ENCODE measurements at regions not wholly inside any gene's neighbourhood (a gene's known extent, or its start where the extent isn't known, plus 50 kb on each side); places are given as distances from the start of the nearest gene placed in this dataset.

GRCh38 chr10:129025787-129026186, 441.3 kb upstream of the MGMT start:
- 87 to 88% methylated on average over 10 of the region's 10 CpGs for whole genome bisulfite sequencing, 2 donors
- Histone ChIP-seq H3K4me3 (ENCODE audit: low read depth in 1 of 2, low read length in 2 of 2) (no peak overlapping the region), H3K36me3 (ENCODE audit: control insufficient read depth in 2 of 2, insufficient read depth in 2 of 2, low read length in 1 of 2) (no peaks in the 10 kb centered on the region), H3K9me3 (ENCODE audit: control insufficient read depth in 2 of 2, insufficient read depth in 1 of 2, low read depth in 1 of 2, low read length in 1 of 2) (no peaks in the 10 kb centered on the region), H3K4me1 (ENCODE audit: control insufficient read depth in 2 of 2, insufficient read depth in 2 of 2, low read length in 1 of 2) (peaks cover 0 to 3% of the 10 kb centered on the region in 2 donors), H3K27me3 (ENCODE audit: control insufficient read depth in 1 of 2, insufficient read depth in 2 of 2, low read length in 2 of 2) (no peaks in the 10 kb centered on the region), H3K27ac (ENCODE audit: low read depth in 2 of 2, low read length in 1 of 2) (no peak overlapping the region)

GRCh38 chr10:129027906-129028305, 439.1 kb upstream of the MGMT start:
- H3K9me3 ChIP-seq (ENCODE audit: control insufficient read depth in 2 of 2, insufficient read depth in 1 of 2, low read depth in 1 of 2, low read length in 1 of 2) = no peaks in the 10 kb centered on the region
- no peaks in the 10 kb centered on the region for H3K36me3 ChIP-seq (ENCODE audit: control insufficient read depth in 2 of 2, insufficient read depth in 2 of 2, low read length in 1 of 2)
- H3K4me3 ChIP-seq (ENCODE audit: low read depth in 1 of 2, low read length in 2 of 2) = no peak overlapping the region
- WGBS, 2 donors = 73 to 74% methylated on average over 5 of the region's 5 CpGs
- no peaks in the 10 kb centered on the region for H3K4me1 ChIP-seq (ENCODE audit: control insufficient read depth in 2 of 2, insufficient read depth in 2 of 2, low read length in 1 of 2)
- H3K27me3 ChIP-seq (ENCODE audit: control insufficient read depth in 1 of 2, insufficient read depth in 2 of 2, low read length in 2 of 2) = no peaks in the 10 kb centered on the region
- H3K27ac ChIP-seq (ENCODE audit: low read depth in 2 of 2, low read length in 1 of 2) = no peak overlapping the region

- Histone ChIP-seq H3K9me3 (ENCODE audit: control insufficient read depth in 2 of 2, insufficient read depth in 1 of 2, low read depth in 1 of 2, low read length in 1 of 2) (no peaks in the 10 kb centered on the region), H3K4me1 (ENCODE audit: control insufficient read depth in 2 of 2, insufficient read depth in 2 of 2, low read length in 1 of 2) (no peaks in the 10 kb centered on the region), H3K27me3 (ENCODE audit: control insufficient read depth in 1 of 2, insufficient read depth in 2 of 2, low read length in 2 of 2) (no peaks in the 10 kb centered on the region), H3K27ac (ENCODE audit: low read depth in 2 of 2, low read length in 1 of 2) (no peak overlapping the region), H3K36me3 (ENCODE audit: control insufficient read depth in 2 of 2, insufficient read depth in 2 of 2, low read length in 1 of 2) (no peaks in the 10 kb centered on the region), H3K4me3 (ENCODE audit: low read depth in 1 of 2, low read length in 2 of 2) (no peak overlapping the region)
- whole genome bisulfite sequencing, 2 donors = 80 to 88% methylated on average over 7 of the region's 7 CpGs
These were observed 438.6 kb upstream of the MGMT start for GRCh38 chr10:129028451-129028850.

GRCh38 chr10:129029051-129029450, 438.0 kb upstream of the MGMT start:
- Histone ChIP-seq H3K27ac (ENCODE audit: low read depth in 2 of 2, low read length in 1 of 2) (no peak overlapping the region), H3K4me3 (ENCODE audit: low read depth in 1 of 2, low read length in 2 of 2) (no peak overlapping the region), H3K27me3 (ENCODE audit: control insufficient read depth in 1 of 2, insufficient read depth in 2 of 2, low read length in 2 of 2) (no peaks in the 10 kb centered on the region), H3K36me3 (ENCODE audit: control insufficient read depth in 2 of 2, insufficient read depth in 2 of 2, low read length in 1 of 2) (no peaks in the 10 kb centered on the region), H3K9me3 (ENCODE audit: control insufficient read depth in 2 of 2, insufficient read depth in 1 of 2, low read depth in 1 of 2, low read length in 1 of 2) (no peaks in the 10 kb centered on the region), H3K4me1 (ENCODE audit: control insufficient read depth in 2 of 2, insufficient read depth in 2 of 2, low read length in 1 of 2) (no peaks in the 10 kb centered on the region)
- WGBS, 2 donors = 58 to 66% methylated on average over 9 of the region's 9 CpGs

GRCh38 chr10:129029851-129030602, 437.0 kb upstream of the MGMT start:
- Histone ChIP-seq H3K27ac (ENCODE audit: low read depth in 2 of 2, low read length in 1 of 2) (no peak overlapping the region), H3K9me3 (ENCODE audit: control insufficient read depth in 2 of 2, insufficient read depth in 1 of 2, low read depth in 1 of 2, low read length in 1 of 2) (no peaks in the 10 kb centered on the region), H3K4me3 (ENCODE audit: low read depth in 1 of 2, low read length in 2 of 2) (no peak overlapping the region), H3K4me1 (ENCODE audit: control insufficient read depth in 2 of 2, insufficient read depth in 2 of 2, low read length in 1 of 2) (no peaks in the 10 kb centered on the region), H3K36me3 (ENCODE audit: control insufficient read depth in 2 of 2, insufficient read depth in 2 of 2, low read length in 1 of 2) (no peaks in the 10 kb centered on the region), H3K27me3 (ENCODE audit: control insufficient read depth in 1 of 2, insufficient read depth in 2 of 2, low read length in 2 of 2) (no peaks in the 10 kb centered on the region)
- 85 to 86% methylated on average over 14 of the region's 14 CpGs for WGBS, 2 donors

GRCh38 chr10:129030603-129030895, 436.5 kb upstream of the MGMT start:
- Histone ChIP-seq H3K4me3 (ENCODE audit: low read depth in 1 of 2, low read length in 2 of 2) (no peak overlapping the region), H3K27ac (ENCODE audit: low read depth in 2 of 2, low read length in 1 of 2) (no peak overlapping the region), H3K9me3 (ENCODE audit: control insufficient read depth in 2 of 2, insufficient read depth in 1 of 2, low read depth in 1 of 2, low read length in 1 of 2) (peaks cover 0 to 2% of the 10 kb centered on the region in 2 donors), H3K36me3 (ENCODE audit: control insufficient read depth in 2 of 2, insufficient read depth in 2 of 2, low read length in 1 of 2) (no peaks in the 10 kb centered on the region), H3K27me3 (ENCODE audit: control insufficient read depth in 1 of 2, insufficient read depth in 2 of 2, low read length in 2 of 2) (no peaks in the 10 kb centered on the region), H3K4me1 (ENCODE audit: control insufficient read depth in 2 of 2, insufficient read depth in 2 of 2, low read length in 1 of 2) (no peaks in the 10 kb centered on the region)
- WGBS, 2 donors = 88 to 92% methylated on average over 14 of the region's 14 CpGs

GRCh38 chr10:129030996-129031843, 435.8 kb upstream of the MGMT start:
- no peaks in the 10 kb centered on the region for H3K27me3 ChIP-seq (ENCODE audit: control insufficient read depth in 1 of 2, insufficient read depth in 2 of 2, low read length in 2 of 2)
- peaks cover 0 to 2% of the 10 kb centered on the region in 2 donors for H3K9me3 ChIP-seq (ENCODE audit: control insufficient read depth in 2 of 2, insufficient read depth in 1 of 2, low read depth in 1 of 2, low read length in 1 of 2)
- WGBS, 2 donors = 41 to 42% methylated on average over 21 of the region's 21 CpGs

DNA sequence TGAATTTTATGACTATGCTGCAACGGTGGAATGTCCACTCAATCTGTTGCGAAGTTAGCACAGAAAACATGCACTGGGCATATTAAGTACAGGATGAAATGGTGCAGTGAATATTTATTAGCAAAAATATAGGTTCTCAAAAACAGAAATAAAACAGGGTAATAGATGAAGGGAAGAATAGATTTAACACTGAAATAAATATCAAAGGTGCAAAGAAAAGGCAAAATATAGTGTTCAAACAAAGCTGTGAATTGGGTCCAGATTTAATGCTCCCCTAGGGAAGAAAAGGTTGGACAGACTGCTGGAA, 435.2 kb upstream of the MGMT start:
- Histone ChIP-seq H3K9me3 (ENCODE audit: control insufficient read depth in 2 of 2, insufficient read depth in 1 of 2, low read depth in 1 of 2, low read length in 1 of 2) (peaks cover 0 to 2% of the 10 kb centered on the region in 2 donors), H3K36me3 (ENCODE audit: control insufficient read depth in 2 of 2, insufficient read depth in 2 of 2, low read length in 1 of 2) (no peaks in the 10 kb centered on the region), H3K4me1 (ENCODE audit: control insufficient read depth in 2 of 2, insufficient read depth in 2 of 2, low read length in 1 of 2) (no peaks in the 10 kb centered on the region), H3K4me3 (ENCODE audit: low read depth in 1 of 2, low read length in 2 of 2) (no peak overlapping the region), H3K27me3 (ENCODE audit: control insufficient read depth in 1 of 2, insufficient read depth in 2 of 2, low read length in 2 of 2) (no peaks in the 10 kb centered on the region), H3K27ac (ENCODE audit: low read depth in 2 of 2, low read length in 1 of 2) (no peak overlapping the region)
- 11 to 12% methylated on average over 2 of the region's 2 CpGs for WGBS, 2 donors

More at GRCh38 chr10:129030996-129031843, 435.8 kb upstream of the MGMT start:
- Histone ChIP-seq H3K4me3 (ENCODE audit: low read depth in 1 of 2, low read length in 2 of 2) (no peak overlapping the region), H3K36me3 (ENCODE audit: control insufficient read depth in 2 of 2, insufficient read depth in 2 of 2, low read length in 1 of 2) (no peaks in the 10 kb centered on the region), H3K27ac (ENCODE audit: low read depth in 2 of 2, low read length in 1 of 2) (no peak overlapping the region), H3K4me1 (ENCODE audit: control insufficient read depth in 2 of 2, insufficient read depth in 2 of 2, low read length in 1 of 2) (no peaks in the 10 kb centered on the region)

DNA sequence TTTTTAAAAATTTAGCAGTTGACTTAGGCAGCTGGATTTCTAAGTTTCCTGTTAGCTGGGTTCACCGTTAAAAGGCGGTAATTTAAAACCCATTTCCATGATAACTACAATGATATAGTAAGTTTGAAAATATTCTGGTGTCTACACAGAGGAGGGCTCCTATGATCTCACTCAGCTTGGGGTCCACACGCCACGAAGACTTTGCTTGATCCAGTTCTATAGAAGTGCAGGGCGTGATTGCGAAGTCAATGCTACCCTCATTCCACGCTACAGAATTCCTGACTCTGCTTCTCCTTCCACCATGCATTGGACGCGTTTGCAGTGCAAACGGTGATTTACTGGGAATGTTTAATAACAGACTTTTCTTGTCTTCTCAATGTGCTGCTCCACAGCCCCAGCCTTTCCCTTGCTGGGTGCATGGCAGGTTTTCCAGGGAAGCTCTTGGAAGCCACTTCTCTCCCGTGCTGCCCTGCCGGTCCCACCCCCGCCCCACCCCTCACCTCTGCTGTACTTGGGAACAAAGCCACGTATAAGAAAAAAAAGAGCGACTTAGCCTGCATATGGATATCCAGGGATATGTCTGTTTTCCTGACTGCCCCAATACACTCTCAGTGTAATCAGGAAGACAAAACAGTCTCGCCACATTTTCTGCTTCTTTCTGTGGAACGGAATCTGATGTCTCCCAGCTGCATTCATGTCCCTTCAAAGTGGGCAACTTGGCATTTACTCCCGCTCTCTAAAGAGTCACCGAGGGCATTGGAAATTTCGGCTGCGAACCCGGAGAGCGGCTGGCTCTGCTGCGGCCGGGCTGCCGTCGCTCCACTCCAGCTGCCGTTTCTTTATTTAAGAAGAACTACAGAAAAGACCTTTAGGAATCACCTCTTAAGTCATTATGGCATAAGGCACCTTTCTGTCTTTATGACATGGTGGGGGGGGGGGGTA, 434.4 kb upstream of the MGMT start:
- H3K27ac ChIP-seq (ENCODE audit: low read depth in 2 of 2, low read length in 1 of 2) = no peak overlapping the region
- WGBS, 2 donors = 68 to 71% methylated on average over 28 of the region's 28 CpGs
- no peaks in the 10 kb centered on the region for H3K4me1 ChIP-seq (ENCODE audit: control insufficient read depth in 2 of 2, insufficient read depth in 2 of 2, low read length in 1 of 2)
- H3K9me3 ChIP-seq (ENCODE audit: control insufficient read depth in 2 of 2, insufficient read depth in 1 of 2, low read depth in 1 of 2, low read length in 1 of 2) = peaks cover 0 to 2% of the 10 kb centered on the region in 2 donors
- no peaks in the 10 kb centered on the region for H3K36me3 ChIP-seq (ENCODE audit: control insufficient read depth in 2 of 2, insufficient read depth in 2 of 2, low read length in 1 of 2)
- H3K4me3 ChIP-seq (ENCODE audit: low read depth in 1 of 2, low read length in 2 of 2) = no peak overlapping the region
- H3K27me3 ChIP-seq (ENCODE audit: control insufficient read depth in 1 of 2, insufficient read depth in 2 of 2, low read length in 2 of 2) = no peaks in the 10 kb centered on the region
